Osteoblast (primary cell): ENCODE measurements at regions not wholly inside any gene's neighbourhood (a gene's known extent, or its start where the extent isn't known, plus 50 kb on each side); places are given as distances from the start of the nearest gene placed in this dataset.

Experiments used
- DNase-seq: peaks from one replicate; pipeline ENCODE4 v3.0.0; 2011; ENCODE audit warnings: low spot score, mixed read lengths; ENCODE audit not compliant: insufficient read length; ENCODE audit errors: missing footprints
- H2AFZ ChIP-seq: 2 replicates; pipeline ENCODE4 v1.6.0; 2011; ENCODE audit warnings: mild to moderate bottlenecking, low read length
- H3K27ac ChIP-seq: 2 replicates; pipeline ENCODE4 v1.5.1; 2011; ENCODE audit warnings: mild to moderate bottlenecking, low read depth, low read length, moderate library complexity
- H3K27me3 ChIP-seq: 2 replicates; pipeline ENCODE4 v1.6.0; 2012; ENCODE audit warnings: mild to moderate bottlenecking, control low read depth, inconsistent platforms, low read length, moderate library complexity; ENCODE audit not compliant: insufficient read depth
- H3K36me3 ChIP-seq: 2 replicates; pipeline ENCODE4 v1.5.1; 2011; ENCODE audit warnings: mild to moderate bottlenecking, low read length, control low read depth, moderate library complexity; ENCODE audit not compliant: insufficient read depth
- H3K4me1 ChIP-seq: 2 replicates; pipeline ENCODE4 v1.5.1; 2011; ENCODE audit warnings: mild to moderate bottlenecking, low read length, control low read depth, moderate library complexity; ENCODE audit not compliant: insufficient read depth
- H3K4me2 ChIP-seq: 2 replicates; pipeline ENCODE4 v1.6.0; 2011; ENCODE audit warnings: mild to moderate bottlenecking, low read length; ENCODE audit not compliant: insufficient read depth
- H3K4me3 ChIP-seq: fragments of 200-600 bp; sonication (generic); 3 replicates; pipeline ENCODE4 v1.5.1; 2012; ENCODE audit warnings: mild to moderate bottlenecking, low read length, inconsistent platforms; ENCODE audit not compliant: insufficient read depth
- H3K79me2 ChIP-seq: 2 replicates; pipeline ENCODE4 v1.6.0; 2012; ENCODE audit warnings: mild to moderate bottlenecking, low read length, control low read depth, inconsistent platforms; ENCODE audit not compliant: insufficient read depth
- H3K9me3 ChIP-seq: 2 replicates; pipeline ENCODE4 v1.5.1; 2011; ENCODE audit warnings: low read depth, low read length, control low read depth
- H4K20me1 ChIP-seq: 2 replicates; pipeline ENCODE4 v1.6.0; 2012; ENCODE audit warnings: mild to moderate bottlenecking, low read length, control low read depth; ENCODE audit not compliant: insufficient read depth
- CTCF ChIP-seq: IDR thresholded peaks from 2 replicates; pipeline ENCODE4 v1.5.1; 2011; ENCODE audit warnings: mild to moderate bottlenecking, low read depth, low read length, moderate library complexity; ENCODE audit errors: extremely low read depth

- Histone ChIP-seq H3K79me2 (no peaks in the 10 kb centered on the region), H3K4me2 (no peak overlapping the region), H2AFZ (no peak overlapping the region), H3K27me3 (no peaks in the 10 kb centered on the region), H3K36me3 (no peaks in the 10 kb centered on the region), H3K4me3 (no peak overlapping the region), H3K4me1 (no peaks in the 10 kb centered on the region), H3K9me3 (peaks cover 3% of the 10 kb centered on the region), H4K20me1 (no peaks in the 10 kb centered on the region), H3K27ac (no peak overlapping the region)
- TF ChIP-seq CTCF = no peak
- DNase-seq = no peak
These were observed 169.5 kb upstream of the CNTN6 start for GRCh38 chr3:923161-923910.

GRCh38 chr3:930866-931265 lies 162.0 kb upstream of the CNTN6 start:
- no peak for DNase-seq
- Histone ChIP-seq H2AFZ (no peak overlapping the region), H3K27me3 (no peaks in the 10 kb centered on the region)

GRCh38 chr3:933326-933725 lies 159.5 kb upstream of the CNTN6 start:
- H4K20me1 ChIP-seq = no peaks in the 10 kb centered on the region
- no peaks in the 10 kb centered on the region for H3K79me2 ChIP-seq
- H3K4me3 ChIP-seq = no peak overlapping the region
- H2AFZ ChIP-seq = no peak overlapping the region
- TF ChIP-seq CTCF = no peak
- no peaks in the 10 kb centered on the region for H3K4me1 ChIP-seq
- DNase-seq = no peak
- H3K27me3 ChIP-seq = no peaks in the 10 kb centered on the region
- H3K9me3 ChIP-seq = peaks cover 5% of the 10 kb centered on the region
- no peak overlapping the region for H3K4me2 ChIP-seq
- no peak overlapping the region for H3K27ac ChIP-seq
- H3K36me3 ChIP-seq = no peaks in the 10 kb centered on the region

More at GRCh38 chr3:930866-931265, 162.0 kb upstream of the CNTN6 start:
- Histone ChIP-seq H3K36me3 (no peaks in the 10 kb centered on the region), H3K27ac (no peak overlapping the region), H3K4me1 (no peaks in the 10 kb centered on the region), H3K4me2 (no peak overlapping the region), H3K9me3 (no peaks in the 10 kb centered on the region), H3K79me2 (no peaks in the 10 kb centered on the region), H3K4me3 (no peak overlapping the region), H4K20me1 (no peaks in the 10 kb centered on the region)
- no peak for TF ChIP-seq CTCF

- TF ChIP-seq CTCF = no peak
- Histone ChIP-seq H3K79me2 (no peaks in the 10 kb centered on the region), H3K4me3 (no peak overlapping the region), H3K27me3 (no peaks in the 10 kb centered on the region), H3K4me1 (no peaks in the 10 kb centered on the region), H4K20me1 (no peaks in the 10 kb centered on the region), H2AFZ (no peak overlapping the region), H3K36me3 (no peaks in the 10 kb centered on the region), H3K4me2 (no peak overlapping the region), H3K9me3 (peaks cover 6% of the 10 kb centered on the region), H3K27ac (no peak overlapping the region)
- no peak for DNase-seq
These were observed 148.0 kb upstream of the CNTN6 start for GRCh38 chr3:944786-945185.
